ENCODE measurements at regions not wholly inside any gene's neighbourhood (a gene's known extent, or its start where the extent isn't known, plus 50 kb on each side); places are given as distances from the start of the nearest gene placed in this dataset.

- TF ChIP-seq EGR1 (IDR thresholded peaks at IDR 0.05) (no peak), CEBPB (IDR thresholded peaks at IDR 0.05) (no peak), EP300 (IDR thresholded peaks at IDR 0.05; ENCODE audit: borderline replicate concordance) (no peak), TAF1 (IDR thresholded peaks at IDR 0.05; ENCODE audit: low read depth) (no peak), CREB1 (IDR thresholded peaks at IDR 0.05; ENCODE audit: low read depth) (no peak), NFIC (IDR thresholded peaks at IDR 0.05) (no peak)
- TF ChIP-seq, protein P1, sequence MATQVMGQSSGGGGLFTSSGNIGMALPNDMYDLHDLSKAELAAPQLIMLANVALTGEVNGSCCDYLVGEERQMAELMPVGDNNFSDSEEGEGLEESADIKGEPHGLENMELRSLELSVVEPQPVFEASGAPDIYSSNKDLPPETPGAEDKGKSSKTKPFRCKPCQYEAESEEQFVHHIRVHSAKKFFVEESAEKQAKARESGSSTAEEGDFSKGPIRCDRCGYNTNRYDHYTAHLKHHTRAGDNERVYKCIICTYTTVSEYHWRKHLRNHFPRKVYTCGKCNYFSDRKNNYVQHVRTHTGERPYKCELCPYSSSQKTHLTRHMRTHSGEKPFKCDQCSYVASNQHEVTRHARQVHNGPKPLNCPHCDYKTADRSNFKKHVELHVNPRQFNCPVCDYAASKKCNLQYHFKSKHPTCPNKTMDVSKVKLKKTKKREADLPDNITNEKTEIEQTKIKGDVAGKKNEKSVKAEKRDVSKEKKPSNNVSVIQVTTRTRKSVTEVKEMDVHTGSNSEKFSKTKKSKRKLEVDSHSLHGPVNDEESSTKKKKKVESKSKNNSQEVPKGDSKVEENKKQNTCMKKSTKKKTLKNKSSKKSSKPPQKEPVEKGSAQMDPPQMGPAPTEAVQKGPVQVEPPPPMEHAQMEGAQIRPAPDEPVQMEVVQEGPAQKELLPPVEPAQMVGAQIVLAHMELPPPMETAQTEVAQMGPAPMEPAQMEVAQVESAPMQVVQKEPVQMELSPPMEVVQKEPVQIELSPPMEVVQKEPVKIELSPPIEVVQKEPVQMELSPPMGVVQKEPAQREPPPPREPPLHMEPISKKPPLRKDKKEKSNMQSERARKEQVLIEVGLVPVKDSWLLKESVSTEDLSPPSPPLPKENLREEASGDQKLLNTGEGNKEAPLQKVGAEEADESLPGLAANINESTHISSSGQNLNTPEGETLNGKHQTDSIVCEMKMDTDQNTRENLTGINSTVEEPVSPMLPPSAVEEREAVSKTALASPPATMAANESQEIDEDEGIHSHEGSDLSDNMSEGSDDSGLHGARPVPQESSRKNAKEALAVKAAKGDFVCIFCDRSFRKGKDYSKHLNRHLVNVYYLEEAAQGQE (IDR thresholded peaks at IDR 0.05; ENCODE audit: low read depth) = no peak
These were observed 677.5 kb upstream of the FSHR start for GRCh38 chr2:49831698-49832367.

GRCh38 chr2:49830846-49831245 is 676.5 kb upstream of the FSHR start:
- TF ChIP-seq, protein P1 (IDR thresholded peaks at IDR 0.05; ENCODE audit: low read depth) = no peak
- no peak for TF ChIP-seq EGR1 (IDR thresholded peaks at IDR 0.05)
- no peak for TF ChIP-seq MAX (IDR thresholded peaks at IDR 0.05)
- TF ChIP-seq TEAD4 (IDR thresholded peaks at IDR 0.05) = no peak
- TF ChIP-seq CREB1 (IDR thresholded peaks at IDR 0.05; ENCODE audit: low read depth) = no peak
- TF ChIP-seq TAF1 (IDR thresholded peaks at IDR 0.05; ENCODE audit: low read depth) = no peak
- no peak for TF ChIP-seq RAD21 (IDR thresholded peaks at IDR 0.05; ENCODE audit: low read depth)
- TF ChIP-seq EP300 (IDR thresholded peaks at IDR 0.05; ENCODE audit: borderline replicate concordance) = no peak
- TF ChIP-seq TCF12 (IDR thresholded peaks at IDR 0.05; ENCODE audit: low read depth) = no peak
- TF ChIP-seq USF1 (IDR thresholded peaks at IDR 0.05) = no peak
- TF ChIP-seq NFIC (IDR thresholded peaks at IDR 0.05) = no peak
- TF ChIP-seq ZBTB7A (IDR thresholded peaks at IDR 0.05; ENCODE audit: low read depth) = no peak

DNA sequence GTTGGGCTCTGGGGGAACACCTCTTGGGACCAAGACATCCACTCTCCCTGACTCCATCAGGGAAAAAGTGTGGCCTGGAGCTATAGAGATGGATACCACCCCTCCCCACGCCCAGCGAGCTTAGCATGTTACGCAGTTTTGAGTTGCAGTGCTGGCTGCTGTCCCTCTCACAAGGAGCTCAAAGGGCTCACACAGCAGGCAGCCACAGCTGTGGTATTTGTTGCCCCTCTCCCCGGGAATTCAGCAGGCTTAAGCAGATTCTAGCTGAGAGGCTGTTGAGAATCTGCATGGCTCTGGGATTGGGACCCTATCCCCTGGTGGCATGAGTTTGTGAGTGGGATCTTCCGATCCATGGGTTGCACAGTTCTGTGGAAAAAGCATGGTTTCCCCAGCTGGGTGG is 673.1 kb upstream of the FSHR start:
- no peak for TF ChIP-seq EP300 (IDR thresholded peaks at IDR 0.05; ENCODE audit: borderline replicate concordance)
- TF ChIP-seq YY1 (IDR thresholded peaks at IDR 0.05; ENCODE audit: low read depth) = no peak
- no peak for TF ChIP-seq MAX (IDR thresholded peaks at IDR 0.05)
- no peak for TF ChIP-seq EGR1 (IDR thresholded peaks at IDR 0.05)
- no peak for TF ChIP-seq TEAD4 (IDR thresholded peaks at IDR 0.05)
- TF ChIP-seq TCF12 (IDR thresholded peaks at IDR 0.05; ENCODE audit: low read depth) = no peak
- TF ChIP-seq TAF1 (IDR thresholded peaks at IDR 0.05; ENCODE audit: low read depth) = no peak
- TF ChIP-seq CEBPB (IDR thresholded peaks at IDR 0.05) = no peak
- no peak for TF ChIP-seq CREB1 (IDR thresholded peaks at IDR 0.05; ENCODE audit: low read depth)
- no peak for TF ChIP-seq NFIC (IDR thresholded peaks at IDR 0.05)
- TF ChIP-seq ZBTB7A (IDR thresholded peaks at IDR 0.05; ENCODE audit: low read depth) = no peak
- TF ChIP-seq USF1 (IDR thresholded peaks at IDR 0.05) = no peak
- no peak for TF ChIP-seq RAD21 (IDR thresholded peaks at IDR 0.05; ENCODE audit: low read depth)
- TF ChIP-seq, protein P1 (IDR thresholded peaks at IDR 0.05; ENCODE audit: low read depth) = no peak
- no peak for TF ChIP-seq FOXM1 (IDR thresholded peaks at IDR 0.05; ENCODE audit: borderline replicate concordance, low read depth)

- TF ChIP-seq EGR1 (IDR thresholded peaks at IDR 0.05) = no peak
- no peak for TF ChIP-seq TCF12 (IDR thresholded peaks at IDR 0.05; ENCODE audit: low read depth)
- TF ChIP-seq EP300 (IDR thresholded peaks at IDR 0.05; ENCODE audit: borderline replicate concordance) = no peak
- no peak for TF ChIP-seq YY1 (IDR thresholded peaks at IDR 0.05; ENCODE audit: low read depth)
- no peak for TF ChIP-seq TAF1 (IDR thresholded peaks at IDR 0.05; ENCODE audit: low read depth)
These were observed 658.9 kb upstream of the FSHR start for GRCh38 chr2:49813208-49813607.
